Body of pancreas (tissue), 4 donors: ENCODE measurements at regions not wholly inside any gene's neighbourhood (a gene's known extent, or its start where the extent isn't known, plus 50 kb on each side); places are given as distances from the start of the nearest gene placed in this dataset.

Experiments used
- POLR2A ChIP-seq, 3 donors: fragments of 450-650 bp; IDR thresholded peaks; one replicate each; pipeline ENCODE4 v1.6.1; 2016; ENCODE audit warnings: antibody characterized with exemption in 3 of 3, mild to moderate bottlenecking in 2 of 3
- TF ChIP-seq, protein P1 (sequence below), 7 experiments: fragments of 450-650 bp in 4 of 7; fragments of 200-600 bp in 3 of 7; sonication (generic) in 3 of 7; IDR thresholded peaks; one replicate each; pipeline ENCODE4 v1.5.1; 2016 to 2019; ENCODE audit warnings: antibody characterized with exemption in 7 of 7

DNA sequence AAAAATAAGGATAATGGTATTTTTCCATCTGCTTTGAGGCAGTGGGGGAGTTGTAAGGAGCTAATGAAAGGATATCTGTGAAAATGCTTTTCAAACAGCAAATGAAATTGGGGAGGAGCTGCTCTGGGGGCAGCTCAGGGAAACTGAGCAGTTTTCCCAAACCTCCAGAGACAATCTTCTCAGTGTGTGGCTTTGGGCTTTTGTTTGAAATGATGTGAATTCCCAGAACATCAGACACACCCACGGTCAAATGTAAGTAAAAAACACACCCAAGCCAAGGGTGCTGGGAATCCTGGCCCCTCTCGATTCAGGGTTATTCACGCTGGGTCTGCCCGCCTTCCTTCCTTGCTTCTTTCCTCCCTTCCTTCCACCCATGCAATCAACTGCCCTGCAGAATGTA is 512.6 kb downstream of the BNC2 start:
- TF ChIP-seq, protein P1, sequence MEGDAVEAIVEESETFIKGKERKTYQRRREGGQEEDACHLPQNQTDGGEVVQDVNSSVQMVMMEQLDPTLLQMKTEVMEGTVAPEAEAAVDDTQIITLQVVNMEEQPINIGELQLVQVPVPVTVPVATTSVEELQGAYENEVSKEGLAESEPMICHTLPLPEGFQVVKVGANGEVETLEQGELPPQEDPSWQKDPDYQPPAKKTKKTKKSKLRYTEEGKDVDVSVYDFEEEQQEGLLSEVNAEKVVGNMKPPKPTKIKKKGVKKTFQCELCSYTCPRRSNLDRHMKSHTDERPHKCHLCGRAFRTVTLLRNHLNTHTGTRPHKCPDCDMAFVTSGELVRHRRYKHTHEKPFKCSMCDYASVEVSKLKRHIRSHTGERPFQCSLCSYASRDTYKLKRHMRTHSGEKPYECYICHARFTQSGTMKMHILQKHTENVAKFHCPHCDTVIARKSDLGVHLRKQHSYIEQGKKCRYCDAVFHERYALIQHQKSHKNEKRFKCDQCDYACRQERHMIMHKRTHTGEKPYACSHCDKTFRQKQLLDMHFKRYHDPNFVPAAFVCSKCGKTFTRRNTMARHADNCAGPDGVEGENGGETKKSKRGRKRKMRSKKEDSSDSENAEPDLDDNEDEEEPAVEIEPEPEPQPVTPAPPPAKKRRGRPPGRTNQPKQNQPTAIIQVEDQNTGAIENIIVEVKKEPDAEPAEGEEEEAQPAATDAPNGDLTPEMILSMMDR (IDR thresholded peaks at IDR 0.05): no peak
- TF ChIP-seq POLR2A (IDR thresholded peaks at IDR 0.05): no peak
